Activated CD4-positive, alpha-beta T cell treated with anti-CD3 and anti-CD28 coated beads, Interleukin-2, amount 50 U/mL, for 48 hours (primary cell): ENCODE measurements at regions not wholly inside any gene's neighbourhood (a gene's known extent, or its start where the extent isn't known, plus 50 kb on each side); places are given as distances from the start of the nearest gene placed in this dataset.

Source experiments
- DNase-seq, 2 experiments: peaks; one replicate each; pipeline ENCODE4 v3.0.0-alpha.2; 2020

GRCh38 chr11:87401653-87402052 is 363.9 kb downstream of the TMEM135 start:
- DNase-seq: no peak

DNA sequence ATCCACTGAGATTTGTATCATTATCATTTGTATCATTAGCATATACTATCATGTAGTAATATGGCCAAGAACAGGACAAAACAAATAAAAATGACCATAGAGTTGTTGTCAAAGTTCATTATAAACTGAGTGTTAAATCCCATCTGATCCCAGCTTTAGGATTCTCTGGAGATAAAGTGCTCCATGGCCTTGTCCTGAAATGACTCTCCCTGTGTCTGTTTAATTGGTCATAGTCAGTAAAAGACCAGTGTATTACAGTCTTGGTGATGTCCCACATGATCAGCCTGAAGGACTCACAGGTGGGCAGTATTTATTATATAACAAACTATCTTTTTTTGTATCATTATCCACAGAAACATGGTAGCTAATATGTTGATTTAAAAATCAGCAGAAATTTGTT is 361.6 kb downstream of the TMEM135 start:
- DNase-seq: no peak

DNA sequence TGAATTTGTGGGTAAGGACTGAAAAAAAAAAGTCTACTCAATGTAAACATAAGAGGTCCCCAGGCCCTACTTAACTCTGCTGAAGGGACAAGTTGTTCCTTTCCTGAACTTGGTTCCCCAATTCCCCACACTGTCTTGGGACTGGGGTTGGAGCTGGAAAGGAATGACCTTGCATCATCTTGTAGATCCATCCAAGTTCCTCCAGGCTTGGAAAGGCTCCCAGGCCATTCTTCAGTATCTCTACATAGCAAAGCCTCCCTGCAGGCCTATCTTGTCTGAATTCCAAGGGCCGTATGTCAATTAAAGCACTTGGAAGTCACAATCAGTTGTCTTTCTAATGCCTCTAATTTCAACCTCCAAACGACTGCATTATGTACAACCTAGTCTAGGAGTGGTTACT is 361.2 kb downstream of the TMEM135 start:
- DNase-seq: no peak

GRCh38 chr11:87397011-87397865 is 359.5 kb downstream of the TMEM135 start:
- DNase-seq: no peak

DNA sequence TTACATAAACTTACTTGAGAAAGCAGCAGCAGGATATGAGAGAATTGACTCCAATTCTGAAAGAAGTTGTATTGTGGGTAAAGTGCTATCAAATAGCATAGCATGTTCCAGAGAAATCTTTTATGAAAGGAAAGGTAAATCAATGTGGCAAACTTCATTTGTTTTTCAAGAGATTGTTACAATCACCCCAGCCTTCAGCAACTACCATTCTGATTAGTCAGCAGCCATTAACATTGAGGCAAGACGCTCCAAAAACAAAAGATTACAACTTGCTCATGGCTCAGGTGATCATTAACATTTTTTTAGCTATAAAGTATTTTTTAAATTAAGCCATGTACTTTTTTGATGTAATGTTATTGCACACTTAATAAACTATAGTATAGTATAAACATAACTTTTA is 357.2 kb downstream of the TMEM135 start:
- DNase-seq: no peak

GRCh38 chr11:87392665-87393064 is 354.9 kb downstream of the TMEM135 start:
- no peak for DNase-seq

- DNase-seq: no peak
Observed at GRCh38 chr11:87391496-87391895, 353.8 kb downstream of the TMEM135 start.

DNA sequence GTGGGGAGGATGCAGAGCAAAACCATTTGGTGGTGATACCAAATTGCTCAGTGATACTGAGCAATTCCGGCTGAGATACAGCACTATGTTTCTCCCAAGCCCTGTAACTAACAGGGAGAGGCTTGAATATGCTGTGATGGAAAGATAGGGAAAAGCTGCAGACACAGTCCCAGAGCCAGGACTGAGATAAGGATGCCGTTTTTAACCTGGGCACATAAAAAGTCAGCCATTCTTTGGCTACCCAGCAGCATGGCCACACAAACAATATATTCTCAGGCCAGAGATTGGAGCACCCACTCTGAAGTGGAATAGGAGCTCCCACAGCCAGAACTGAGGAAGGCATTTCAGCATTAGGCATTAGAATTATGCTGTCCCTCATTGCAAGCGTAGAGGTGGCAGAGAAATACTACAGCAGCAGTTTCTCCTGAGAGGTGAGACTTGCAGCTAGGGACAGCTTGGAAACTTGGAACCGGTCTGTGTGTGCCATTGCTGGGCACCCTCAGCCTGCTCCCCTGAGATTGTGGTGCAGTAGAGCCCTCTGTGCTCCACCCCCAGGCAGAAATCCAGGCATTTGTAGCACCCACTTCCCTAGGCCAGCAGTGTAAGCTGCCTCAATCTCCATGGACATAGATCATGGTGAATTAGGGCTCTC is 346.5 kb downstream of the TMEM135 start:
- no peak for DNase-seq

- DNase-seq: no peak
Observed at GRCh38 chr11:87374038-87374807, 336.5 kb downstream of the TMEM135 start.
